ELR (cell line): ENCODE measurements at regions not wholly inside any gene's neighbourhood (a gene's known extent, or its start where the extent isn't known, plus 50 kb on each side); places are given as distances from the start of the nearest gene placed in this dataset.

ENCODE experiments used
- DNase-seq: peaks from one replicate; pipeline ENCODE4 v3.0.0-alpha.2; 2015; ENCODE audit warnings: low read depth

GRCh38 chr4:141403782-141404181, 183.1 kb downstream of the ZNF330 start:
- no peak for DNase-seq

- no peak for DNase-seq
Observed at GRCh38 chr4:141406237-141406636, 185.5 kb downstream of the ZNF330 start.

- no peak for DNase-seq
Observed at GRCh38 chr4:141409556-141409955, 188.9 kb downstream of the ZNF330 start.

- peak; percentile 52 for DNase-seq
Observed at GRCh38 chr4:141410839-141411238, 190.1 kb downstream of the ZNF330 start.

- no peak for DNase-seq
Observed at GRCh38 chr4:141411936-141412335, 191.2 kb downstream of the ZNF330 start.

- no peak for DNase-seq
Observed at GRCh38 chr4:141413366-141413765, 192.7 kb downstream of the ZNF330 start.

- DNase-seq, result no peak
Observed at GRCh38 chr4:141415651-141416050, 195.0 kb downstream of the ZNF330 start.

- DNase-seq, result no peak
Observed at GRCh38 chr4:141416219-141416618, 195.5 kb downstream of the ZNF330 start.

- no peak for DNase-seq
Observed at GRCh38 chr4:141416677-141417363, 196.1 kb downstream of the ZNF330 start.

GRCh38 chr4:141417387-141417786, 196.7 kb downstream of the ZNF330 start:
- DNase-seq, result peak; percentile 19

- DNase-seq, result peak; percentile 29
Observed at GRCh38 chr4:141425124-141425523, 204.4 kb downstream of the ZNF330 start.

- peak; percentile 42 for DNase-seq
Observed at GRCh38 chr4:141427726-141428296, 207.1 kb downstream of the ZNF330 start.

GRCh38 chr4:141429933-141430332, 206.4 kb upstream of the IL15 start:
- DNase-seq, result no peak

GRCh38 chr4:141430686-141431085, 205.7 kb upstream of the IL15 start:
- no peak for DNase-seq

- DNase-seq, result peak; percentile 11
Observed at GRCh38 chr4:141432000-141432712, 204.2 kb upstream of the IL15 start.

- peak; percentile 23 for DNase-seq
Observed at GRCh38 chr4:141435446-141436225, 200.7 kb upstream of the IL15 start.

- no peak for DNase-seq
Observed at GRCh38 chr4:141439223-141439622, 197.2 kb upstream of the IL15 start.

- DNase-seq, result no peak
Observed at GRCh38 chr4:141447761-141448160, 188.6 kb upstream of the IL15 start.

- no peak for DNase-seq
Observed at GRCh38 chr4:141448490-141448889, 187.9 kb upstream of the IL15 start.

GRCh38 chr4:141449927-141450326, 186.5 kb upstream of the IL15 start:
- no peak for DNase-seq

GRCh38 chr4:141455651-141456050, 180.7 kb upstream of the IL15 start:
- DNase-seq, result no peak

- no peak for DNase-seq
Observed at GRCh38 chr4:141457653-141458052, 178.7 kb upstream of the IL15 start.

GRCh38 chr4:141458501-141458900, 177.9 kb upstream of the IL15 start:
- peak; percentile 45 for DNase-seq
